Fibroblast of upper back skin (primary cell): ENCODE measurements at regions not wholly inside any gene's neighbourhood (a gene's known extent, or its start where the extent isn't known, plus 50 kb on each side); places are given as distances from the start of the nearest gene placed in this dataset.
"Not testable (repeated sequence)": the region's sequence is repeated elsewhere in the genome, so short reads cannot be mapped to it uniquely, and the experiment has no call there.

Experiments used
- DNase-seq: peaks from one replicate; pipeline ENCODE4 v3.0.0-alpha.2; 2013

DNA sequence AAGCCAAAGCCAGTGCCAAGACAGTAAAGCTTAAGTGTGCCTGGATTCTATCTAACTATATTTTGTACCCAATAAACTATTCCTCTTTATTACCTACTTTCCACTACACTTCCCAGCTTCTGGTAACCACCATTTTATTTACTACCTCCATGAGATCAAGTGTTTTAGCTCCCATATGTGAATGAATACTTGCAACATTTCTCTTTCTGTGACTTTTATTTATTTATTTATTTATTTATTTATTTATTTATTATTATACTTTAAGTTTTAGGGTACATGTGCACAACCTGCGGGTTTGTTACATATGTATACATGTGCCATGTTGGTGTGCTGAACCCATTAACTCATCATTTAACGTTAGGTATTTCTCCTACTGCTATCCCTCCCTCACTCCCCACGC, 582.1 kb downstream of the AMY1C start:
- no peak for DNase-seq

DNA sequence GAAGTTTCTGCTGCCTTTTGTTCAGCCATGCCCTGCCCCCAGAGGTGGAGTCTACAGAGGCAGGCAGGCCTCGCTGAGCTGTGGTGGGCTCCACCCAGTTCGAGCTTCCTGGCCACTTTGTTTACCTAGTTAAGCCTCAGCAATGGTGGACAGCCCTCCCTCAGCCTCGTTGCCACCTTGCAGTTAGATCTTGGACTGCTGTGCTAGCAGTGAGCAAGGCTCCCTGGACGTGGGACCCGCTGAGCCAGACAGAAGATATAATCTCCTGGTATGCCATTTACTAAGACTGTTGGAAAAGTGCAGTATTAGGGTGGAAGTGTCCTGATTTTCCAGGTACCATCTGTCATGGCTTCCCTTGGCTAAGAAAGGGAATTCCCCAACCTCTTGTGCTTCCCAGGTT, 588.2 kb downstream of the AMY1C start:
- not testable (repeated sequence) for DNase-seq

DNA sequence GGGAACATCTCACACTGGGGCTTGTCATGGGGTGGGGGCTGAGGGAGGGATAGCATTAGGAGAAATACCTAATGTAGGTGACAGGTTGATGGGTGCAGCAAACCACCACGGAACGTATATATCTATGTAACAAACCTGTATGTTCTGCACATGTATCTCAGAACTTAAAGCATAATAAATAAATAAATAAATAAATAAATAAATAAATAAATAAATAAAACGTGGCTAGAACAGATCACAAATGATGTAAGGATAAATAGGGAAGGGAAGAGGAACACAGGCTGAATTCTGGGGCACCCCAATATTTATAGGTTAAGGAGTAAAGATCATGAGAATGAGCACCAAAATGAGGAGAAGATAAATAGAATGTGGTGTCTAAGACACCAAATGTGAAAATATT, 592.2 kb downstream of the AMY1C start:
- DNase-seq = no peak

DNA sequence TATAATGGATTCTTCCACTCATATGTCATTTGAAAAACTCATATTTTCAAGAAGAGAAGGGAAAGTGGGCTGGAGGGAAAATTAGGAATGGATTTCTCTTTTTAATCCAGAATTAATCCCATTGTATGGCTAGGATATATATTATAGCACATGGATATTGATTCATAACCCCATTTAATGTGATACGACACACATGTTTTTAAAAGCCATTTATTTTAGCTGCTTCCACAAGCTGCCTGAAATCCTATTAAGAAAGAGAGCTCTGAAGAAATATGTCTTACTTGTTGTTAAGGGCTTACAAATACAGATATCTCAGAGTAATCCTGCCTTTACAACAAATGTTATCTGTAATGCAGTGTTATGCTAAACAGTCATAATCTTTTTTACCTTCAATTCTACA, 598.6 kb downstream of the AMY1C start:
- DNase-seq = no peak

DNA sequence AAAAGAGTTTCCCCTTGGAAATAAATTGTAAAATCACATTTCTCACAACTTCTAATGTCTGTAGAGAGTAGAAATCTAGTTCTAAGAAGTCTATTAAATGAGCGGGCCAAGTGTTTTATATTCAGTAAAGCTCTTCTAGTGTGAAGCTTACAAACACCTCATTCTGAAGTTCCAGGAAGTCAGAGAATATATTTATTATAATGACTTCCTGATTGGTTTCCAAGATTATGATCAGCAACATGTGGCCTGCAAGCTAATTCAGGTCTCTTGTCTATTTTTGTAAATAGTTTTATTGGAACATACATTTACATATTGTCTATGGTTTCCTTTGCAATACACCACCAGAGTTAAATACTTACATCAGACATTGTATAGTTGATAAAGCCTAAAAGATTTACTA, 603.9 kb downstream of the AMY1C start:
- DNase-seq = no peak

DNA sequence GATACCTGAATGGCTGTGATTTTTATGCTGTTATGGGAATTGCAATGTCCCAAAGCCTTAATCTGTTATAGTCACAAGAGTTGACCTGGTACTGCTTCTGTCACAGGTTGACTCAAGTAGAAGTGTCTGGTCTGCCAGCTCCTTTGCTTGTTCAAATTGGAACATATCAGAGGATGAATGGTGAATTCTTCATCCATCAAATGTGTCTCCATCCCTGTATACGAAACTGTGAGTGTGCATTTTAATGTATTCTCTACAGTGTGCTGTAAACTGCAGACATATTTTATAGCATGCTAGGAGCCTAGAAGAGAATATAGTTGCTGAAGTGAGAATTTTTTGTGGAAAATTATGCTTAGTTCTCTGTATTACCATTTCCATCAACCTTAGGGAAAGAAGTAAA, 608.4 kb downstream of the AMY1C start:
- no peak for DNase-seq

DNA sequence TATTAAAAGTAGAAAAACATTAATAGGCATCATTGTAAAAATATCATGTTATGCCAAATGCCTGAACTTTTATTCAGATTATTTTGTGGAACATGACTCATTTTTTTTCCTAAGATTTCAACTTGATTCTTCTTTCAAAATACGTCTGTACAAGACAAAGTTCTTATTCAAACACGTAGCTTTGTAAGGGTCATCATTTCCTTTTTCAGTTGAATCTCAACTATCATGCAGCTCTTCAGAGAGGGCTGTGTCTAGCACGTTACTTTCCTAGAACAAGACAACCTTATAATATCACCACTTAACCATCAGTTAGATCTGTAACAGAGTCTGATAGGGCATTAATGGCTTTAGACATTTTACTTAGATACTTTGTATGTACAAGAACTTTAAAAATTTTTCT, 608.9 kb downstream of the AMY1C start:
- DNase-seq = no peak

DNA sequence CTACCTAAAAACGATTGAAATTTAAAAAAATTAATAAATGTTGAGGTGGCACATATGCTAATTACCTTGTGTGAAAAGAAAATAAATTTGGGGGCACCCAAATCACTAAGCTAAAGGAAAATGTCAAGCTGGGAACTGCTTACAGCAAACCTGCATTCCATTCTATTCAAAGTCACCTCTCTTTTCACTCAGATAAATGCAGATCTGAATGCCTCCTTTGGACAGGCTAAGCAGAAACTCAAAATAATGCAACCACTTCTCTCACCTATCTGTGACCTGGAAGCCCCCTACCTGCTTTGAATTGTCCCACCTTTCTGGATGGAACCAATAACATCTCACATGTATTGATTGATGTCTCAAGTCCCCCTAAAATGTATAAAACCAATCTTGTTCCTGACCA, 628.7 kb downstream of the AMY1C start:
- no peak for DNase-seq

DNA sequence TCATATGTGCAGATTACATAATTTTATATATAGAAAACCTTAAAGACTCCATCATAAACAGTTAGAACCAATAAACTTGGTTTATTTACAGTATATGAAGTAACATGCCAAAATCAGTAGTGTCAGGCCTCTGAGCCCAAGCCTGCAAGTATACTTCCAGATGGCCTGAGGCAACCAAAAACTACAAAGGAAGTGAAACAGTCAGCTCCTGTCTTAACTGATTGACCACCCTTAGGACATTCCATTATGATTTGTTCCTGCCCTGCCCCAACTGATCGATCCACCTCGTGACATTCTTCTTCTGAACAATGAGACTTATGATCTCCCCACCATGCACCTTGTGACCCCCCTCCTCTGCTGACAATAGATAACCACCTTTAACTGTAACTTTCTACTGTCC, 630.3 kb downstream of the AMY1C start:
- DNase-seq = no peak

DNA sequence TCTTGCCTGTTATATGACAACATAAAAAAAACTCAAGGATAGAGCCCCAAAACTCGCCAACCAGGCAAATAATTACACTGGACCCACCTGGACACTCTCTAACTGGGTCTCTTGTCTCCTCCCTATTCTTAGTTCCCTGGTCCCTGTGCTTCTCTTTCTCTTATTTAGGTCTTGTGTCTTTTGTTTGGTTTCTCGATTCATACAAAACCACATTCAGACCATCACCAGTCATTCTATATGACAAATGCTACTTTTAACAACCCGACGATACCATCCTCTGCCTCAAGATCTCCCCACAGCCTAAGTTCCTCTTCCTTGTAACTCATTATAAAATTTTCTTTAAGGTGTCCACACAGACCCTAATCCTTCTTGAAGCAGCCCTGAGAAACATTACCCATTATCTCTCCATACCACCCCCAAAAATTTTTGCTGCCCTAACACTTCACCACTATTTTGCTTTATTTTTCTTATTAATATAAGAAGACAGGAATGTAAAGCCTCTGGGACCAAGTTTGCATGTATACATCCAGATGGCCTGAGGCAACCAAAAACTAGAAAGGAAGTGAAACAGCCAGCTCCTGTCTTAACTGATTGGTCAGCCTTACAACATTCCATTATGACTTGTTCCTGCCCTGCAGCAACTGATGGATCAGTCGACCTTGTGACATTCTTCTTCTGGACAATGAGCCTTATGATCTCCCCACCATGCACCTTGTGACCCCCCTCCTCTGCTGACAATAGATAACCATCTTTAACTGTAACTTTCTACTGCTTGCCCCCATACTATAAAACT, 638.2 kb downstream of the AMY1C start:
- no peak for DNase-seq

DNA sequence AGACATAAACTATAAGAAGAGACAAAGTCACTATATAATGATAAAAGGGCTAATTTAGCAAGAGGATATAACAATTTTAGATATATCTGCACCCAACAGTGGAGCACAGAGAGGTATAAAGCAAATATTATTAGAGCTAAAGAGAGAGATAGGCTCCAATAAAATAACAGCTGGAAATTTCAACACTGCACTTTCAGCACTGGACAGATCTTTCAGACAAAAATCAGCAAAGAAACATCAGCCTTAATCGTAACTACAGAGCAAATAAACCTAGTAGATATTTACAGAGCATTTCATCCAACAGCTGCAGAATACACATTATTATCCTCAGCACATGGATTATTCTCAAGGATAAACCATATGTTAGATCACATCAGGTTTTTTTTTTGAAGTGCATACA, 642.9 kb downstream of the AMY1C start:
- DNase-seq = no peak

DNA sequence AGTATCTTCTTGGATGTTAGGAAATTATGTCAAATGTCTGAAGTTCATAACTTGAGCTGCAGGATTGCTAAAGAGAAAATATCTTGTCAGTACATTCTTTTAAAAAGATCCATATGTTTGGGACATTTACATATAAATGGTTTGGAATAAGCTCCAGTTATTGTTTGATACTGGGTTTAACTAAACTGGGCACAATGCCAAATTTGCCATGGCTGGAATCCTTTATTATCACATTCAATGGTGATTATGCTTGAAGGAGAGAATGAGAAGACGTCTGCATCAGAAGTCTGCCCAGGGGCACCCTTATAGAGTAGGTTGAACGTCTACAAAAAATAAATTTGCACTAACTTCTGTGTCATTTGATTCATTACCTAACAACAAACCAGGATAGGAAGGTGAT, 652.5 kb downstream of the AMY1C start:
- no peak for DNase-seq

DNA sequence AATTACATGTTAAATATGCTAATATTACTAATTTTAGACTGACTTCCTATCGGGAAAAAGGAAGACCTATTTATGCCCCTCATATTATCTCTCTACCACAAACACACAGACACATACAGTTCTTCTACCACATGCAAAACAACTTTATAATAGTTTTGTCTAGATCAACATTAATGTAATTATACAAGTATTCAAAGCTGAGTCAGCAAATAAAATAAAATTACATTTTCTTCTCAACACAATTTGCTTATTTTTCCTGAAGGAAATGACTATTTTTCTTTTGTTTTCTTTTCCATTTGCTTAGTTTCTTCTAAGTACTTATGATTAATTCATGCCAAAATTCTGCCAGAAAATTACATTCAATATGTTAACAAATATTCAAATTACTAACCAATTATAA, 654.2 kb downstream of the AMY1C start:
- no peak for DNase-seq

DNA sequence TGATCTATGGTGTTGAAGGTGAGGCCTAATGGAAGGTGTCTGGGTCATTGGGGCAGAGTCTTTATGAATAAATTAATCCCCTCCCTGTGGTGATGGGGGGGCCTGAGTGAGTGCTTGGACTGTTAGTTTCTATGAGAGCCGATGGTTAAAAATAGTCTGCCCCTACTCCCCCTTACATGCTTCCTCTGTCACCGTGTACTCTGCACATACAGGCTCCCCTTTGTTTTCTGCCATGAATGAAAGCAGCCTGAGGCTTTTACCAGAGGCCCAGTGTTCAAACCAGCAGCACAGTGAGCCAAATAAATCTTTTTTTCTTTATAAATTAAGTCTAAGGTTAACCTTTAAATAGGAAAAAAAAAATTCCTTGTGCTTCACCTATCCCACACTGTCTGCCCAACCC, 657.0 kb downstream of the AMY1C start:
- DNase-seq = no peak

DNA sequence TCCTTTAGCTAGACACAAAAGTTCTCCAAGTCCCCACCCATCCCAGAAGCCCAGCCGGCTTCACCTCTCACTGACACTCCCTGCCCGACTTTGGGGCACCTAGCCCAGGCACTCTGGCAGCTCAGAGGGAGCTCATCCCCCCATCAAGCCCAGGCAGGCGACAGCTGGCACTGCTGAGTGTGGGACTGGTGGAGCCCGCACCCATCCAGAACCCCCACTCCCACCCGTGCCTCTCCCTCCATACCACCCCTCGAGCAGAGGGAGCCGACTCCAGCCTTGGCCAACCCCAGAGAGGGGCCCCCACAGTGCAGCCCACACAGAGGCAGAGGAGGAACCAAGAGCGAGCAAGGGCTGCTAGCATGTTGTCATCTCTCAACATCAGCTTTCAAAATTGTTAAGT, 658.6 kb downstream of the AMY1C start:
- DNase-seq = no peak

DNA sequence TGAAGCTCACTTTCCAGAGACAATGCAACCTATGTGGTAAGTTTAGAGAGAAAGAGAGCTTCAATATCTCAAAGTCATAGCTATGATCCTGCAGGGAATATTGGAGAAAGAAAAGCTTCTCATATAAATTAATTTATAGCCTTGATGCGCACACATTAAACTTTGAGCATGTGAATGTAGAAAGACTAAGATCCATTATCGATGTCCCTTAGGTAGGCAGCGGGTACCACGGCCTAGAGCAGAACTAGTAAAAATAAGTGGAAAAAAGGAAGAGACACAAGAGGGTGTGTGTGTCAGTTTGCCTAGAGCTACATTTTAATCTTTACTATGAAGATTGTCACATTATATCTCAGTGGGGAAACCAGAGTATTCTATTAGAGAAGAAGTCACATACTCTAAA, 685.6 kb downstream of the AMY1C start:
- no peak for DNase-seq

DNA sequence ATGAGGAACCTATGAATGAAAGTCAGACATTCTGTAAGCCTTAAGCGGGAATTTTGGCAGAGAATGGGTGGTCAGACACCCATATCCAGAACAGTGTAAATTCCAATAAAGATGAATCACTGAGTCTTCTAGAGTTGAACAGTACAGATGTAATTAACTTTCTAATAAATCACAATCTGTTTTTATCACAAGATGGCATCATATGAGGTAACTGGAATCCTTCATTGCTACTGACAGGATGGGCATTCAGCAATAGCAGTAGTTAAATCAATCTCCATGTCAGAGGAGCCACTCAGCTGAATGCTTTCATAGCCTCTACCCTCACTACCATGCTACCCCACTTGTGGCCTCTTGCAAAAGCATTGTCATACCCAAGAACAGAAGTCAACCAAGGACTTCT, 690.3 kb downstream of the AMY1C start:
- no peak for DNase-seq

DNA sequence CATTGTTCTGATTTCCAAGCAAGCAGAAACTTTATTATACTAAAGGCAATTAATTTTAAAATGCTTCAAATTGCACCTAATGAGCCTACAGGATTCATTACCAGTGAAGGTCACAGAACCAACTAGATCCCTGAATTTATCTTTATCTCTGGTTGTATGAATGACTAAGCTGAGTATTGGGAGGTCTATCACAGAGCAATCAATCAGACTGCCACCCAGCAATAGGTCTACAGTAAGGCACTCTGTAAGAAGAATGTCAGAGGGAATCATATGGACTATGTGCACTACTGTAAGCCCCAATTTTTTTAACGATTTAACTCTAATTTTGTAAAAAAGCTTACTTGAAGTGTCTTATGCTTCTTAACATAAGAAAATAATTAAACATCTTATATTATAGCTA, 707.0 kb downstream of the AMY1C start:
- DNase-seq = no peak

DNA sequence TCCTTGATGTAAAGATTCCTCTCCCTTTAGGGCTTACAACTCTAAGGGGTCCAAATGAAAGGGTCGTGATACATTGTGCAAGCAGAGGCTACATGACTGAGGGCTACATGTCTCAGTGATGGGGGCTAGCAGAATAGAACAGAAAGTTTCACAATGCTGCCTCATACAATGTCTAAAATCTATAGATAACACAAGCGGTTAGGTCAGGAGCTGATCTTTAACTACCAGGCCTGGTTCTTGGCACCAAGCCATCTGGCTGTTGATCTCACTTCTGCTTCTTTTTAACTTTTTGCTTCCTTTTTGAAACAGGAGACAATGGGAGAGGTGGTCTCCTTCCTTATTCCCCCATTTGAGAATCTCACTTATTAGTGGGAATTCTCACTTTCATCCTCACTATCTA, 710.2 kb downstream of the AMY1C start:
- DNase-seq = no peak

DNA sequence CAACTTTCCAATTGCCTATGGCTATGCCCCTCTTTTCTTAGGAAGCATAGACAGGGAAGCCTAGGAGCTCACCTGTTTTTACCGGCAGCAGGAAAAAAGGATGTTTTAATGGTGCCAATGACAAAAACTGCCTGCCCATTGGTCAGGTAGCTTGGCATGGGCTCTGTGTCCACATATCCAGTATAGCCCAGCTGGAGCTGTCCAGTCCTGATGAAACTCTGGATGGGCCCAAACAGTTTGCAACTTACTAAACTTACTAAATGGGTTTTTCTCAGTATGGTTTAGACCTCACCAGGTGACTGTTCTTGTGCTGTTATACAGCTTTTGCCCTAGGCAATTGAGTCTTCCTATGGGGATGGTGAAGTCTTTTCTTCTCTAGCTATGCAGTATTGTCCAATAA, 711.2 kb downstream of the AMY1C start:
- DNase-seq = no peak

DNA sequence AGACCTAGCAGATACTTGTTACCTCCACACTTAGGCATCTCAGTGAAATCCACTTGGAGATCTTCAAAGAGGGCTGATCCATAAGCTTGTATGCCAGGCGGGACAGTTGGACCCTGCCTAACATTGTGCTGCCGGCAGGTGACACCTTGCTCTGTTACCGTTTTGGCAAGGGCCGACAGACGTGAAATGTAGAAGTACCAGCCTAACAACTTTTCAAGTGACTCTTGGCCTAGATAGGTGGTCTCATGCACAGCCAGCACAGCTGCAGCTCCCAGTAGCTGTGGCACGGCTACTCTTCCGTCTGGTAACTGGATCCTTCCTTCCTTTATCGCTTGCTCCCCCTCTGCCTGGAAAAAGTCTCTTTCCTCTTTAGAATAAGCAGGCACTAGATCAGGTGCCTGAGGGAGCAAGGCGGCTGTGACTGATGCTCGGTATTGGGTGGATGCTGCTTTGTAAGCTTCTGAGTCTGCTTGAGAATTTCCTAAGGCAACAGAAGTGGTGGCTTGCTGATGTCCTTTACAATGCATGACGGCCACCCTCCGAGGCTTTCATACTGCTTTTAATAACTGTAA, 713.5 kb downstream of the AMY1C start:
- no peak for DNase-seq

DNA sequence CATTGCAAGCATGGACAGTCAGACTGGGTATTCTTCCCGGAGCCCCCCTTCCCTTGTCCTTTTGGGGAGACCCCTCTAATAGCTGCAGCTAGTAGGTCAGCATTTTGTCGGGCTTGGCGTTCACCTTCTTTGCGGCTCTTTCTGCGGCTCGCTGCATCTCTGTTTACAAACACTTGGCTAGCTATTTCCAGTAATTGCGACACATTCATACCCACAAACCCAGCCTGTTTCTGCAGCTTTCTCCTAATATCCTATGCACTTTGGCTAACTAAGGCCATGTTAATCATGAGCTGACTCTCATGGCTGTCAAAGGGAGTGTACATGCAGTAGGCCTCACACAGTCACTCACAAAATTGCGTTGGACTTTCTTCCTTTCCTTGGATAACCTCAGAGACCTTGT, 716.4 kb downstream of the AMY1C start:
- no peak for DNase-seq

DNA sequence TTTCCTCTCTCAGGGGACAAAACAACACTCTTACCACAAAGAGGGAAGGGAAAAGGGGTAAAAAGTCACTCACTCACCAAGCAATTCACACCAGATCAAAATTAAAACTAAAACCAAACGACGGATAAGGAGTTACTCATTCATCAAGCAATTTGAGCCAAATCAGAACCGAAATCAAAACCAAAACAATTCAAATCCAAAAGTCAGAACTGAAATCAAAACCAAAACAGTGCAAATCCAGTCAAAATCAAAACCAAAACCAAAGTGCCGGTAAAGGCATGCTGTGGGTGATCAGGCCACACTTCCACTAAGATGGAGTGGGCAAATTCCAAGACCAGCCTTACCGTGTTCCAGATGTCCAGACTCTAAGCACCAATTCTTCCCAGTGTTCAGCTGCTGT, 717.9 kb downstream of the AMY1C start:
- no peak for DNase-seq

DNA sequence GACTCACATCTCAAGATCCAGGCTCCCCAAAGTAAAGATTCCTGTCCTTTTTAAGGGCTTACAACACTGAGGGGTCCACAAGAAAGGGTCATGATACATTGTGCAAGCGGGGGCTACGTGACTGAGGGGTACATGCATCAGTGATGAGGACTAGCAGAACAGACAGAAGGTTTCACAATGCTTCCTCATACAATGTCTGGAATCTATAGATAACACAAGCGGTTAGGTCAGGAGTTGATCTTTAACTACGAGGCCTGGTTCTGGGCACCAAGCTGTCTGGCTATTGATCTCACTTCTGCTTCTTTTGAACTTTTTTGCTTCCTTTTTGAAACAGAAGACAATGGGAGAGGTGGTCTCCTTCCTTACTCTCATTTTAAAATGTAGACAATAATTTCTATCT, 718.6 kb downstream of the AMY1C start:
- no peak for DNase-seq

DNA sequence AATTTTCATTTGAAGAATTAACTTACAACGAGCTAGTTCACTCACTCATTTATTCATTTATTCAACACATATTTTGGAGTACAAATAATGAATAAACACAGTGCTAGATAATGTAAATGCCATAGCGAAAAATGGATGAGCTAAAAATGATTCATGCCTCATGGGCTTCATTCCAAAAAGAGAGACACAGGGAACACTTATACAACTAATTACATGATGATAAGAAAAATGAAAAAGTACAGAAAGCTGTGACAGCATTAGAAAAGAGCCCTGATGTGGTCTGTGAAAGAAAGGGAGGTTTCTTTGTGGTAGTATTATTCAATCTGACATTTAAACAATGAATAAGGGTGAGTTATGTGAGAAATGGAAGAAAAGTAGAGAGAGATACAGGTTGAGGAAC, 726.4 kb downstream of the AMY1C start:
- DNase-seq = no peak
